Umbilical cord (tissue), 1 donor: ENCODE measurements at regions not wholly inside any gene's neighbourhood (a gene's known extent, or its start where the extent isn't known, plus 50 kb on each side); places are given as distances from the start of the nearest gene placed in this dataset.

Source experiments
- DNase-seq: peaks from one replicate; pipeline ENCODE4 v3.0.0-alpha.2; 2015; ENCODE audit warnings: low spot score

DNA sequence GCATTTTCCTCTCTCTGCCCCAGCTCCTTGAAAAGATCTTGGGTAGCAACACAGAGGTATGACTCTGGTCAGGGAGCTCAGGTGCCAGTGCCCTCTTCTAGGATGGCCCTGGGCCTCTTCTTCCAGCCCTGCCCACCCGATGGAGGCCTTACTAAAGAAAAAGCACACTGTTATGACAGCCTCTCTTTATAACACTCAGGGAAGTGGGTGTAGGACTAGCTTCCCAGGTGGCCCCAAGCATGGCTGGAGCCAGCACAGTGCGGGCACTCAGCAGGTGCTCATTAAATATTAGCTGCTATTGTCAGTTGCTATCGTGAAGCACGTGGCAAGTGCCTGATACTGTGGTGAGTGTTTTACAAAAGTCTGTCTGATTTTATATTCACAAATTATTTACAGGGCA is 127.2 kb upstream of the B3GAT1 start:
- DNase-seq = no peak

- no peak for DNase-seq
These were observed 126.7 kb upstream of the B3GAT1 start for GRCh38 chr11:134538742-134539141.

DNA sequence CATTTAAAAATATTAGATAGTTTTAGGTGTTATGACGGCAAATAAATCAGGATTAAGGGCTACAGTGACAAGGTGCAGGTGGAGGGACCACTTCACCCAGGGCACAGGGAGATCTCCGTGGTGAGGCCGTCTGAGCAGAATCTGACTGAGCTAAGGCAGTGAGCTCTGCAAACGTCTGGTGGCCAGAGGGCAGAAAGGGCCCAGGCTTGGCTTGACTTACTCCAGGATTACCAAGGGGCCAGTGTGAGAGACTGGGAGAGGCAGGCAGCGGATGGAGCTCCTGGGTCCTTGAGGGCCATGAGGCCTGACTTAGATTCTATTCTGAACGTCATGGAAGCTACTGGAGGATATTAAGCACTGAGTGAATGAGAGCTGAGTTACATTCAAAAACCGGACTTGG is 125.9 kb upstream of the B3GAT1 start:
- no peak for DNase-seq

DNA sequence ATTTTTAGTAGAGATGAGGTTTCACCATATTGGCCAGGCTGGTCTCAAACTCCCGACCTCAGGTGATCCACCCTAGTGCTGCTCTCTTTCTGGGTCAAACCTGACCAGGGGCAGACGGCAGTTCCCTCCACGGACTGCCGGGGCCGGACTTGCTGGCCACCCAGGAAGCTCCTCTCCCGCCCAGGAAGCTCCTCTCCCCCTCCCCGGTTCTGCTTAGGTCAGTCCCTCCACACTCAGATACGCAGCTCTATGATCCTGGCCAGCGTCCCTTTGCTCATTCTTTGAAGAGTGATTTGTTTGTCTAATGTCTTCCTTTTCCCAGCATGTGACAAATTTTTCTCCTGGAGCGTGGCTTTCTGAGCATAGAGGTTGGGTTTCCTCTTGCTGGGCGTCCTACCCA is 125.3 kb upstream of the B3GAT1 start:
- no peak for DNase-seq

GRCh38 chr11:134536677-134537076 is 124.6 kb upstream of the B3GAT1 start:
- no peak for DNase-seq

- no peak for DNase-seq
These were observed 124.2 kb upstream of the B3GAT1 start for GRCh38 chr11:134536219-134536618.

DNA sequence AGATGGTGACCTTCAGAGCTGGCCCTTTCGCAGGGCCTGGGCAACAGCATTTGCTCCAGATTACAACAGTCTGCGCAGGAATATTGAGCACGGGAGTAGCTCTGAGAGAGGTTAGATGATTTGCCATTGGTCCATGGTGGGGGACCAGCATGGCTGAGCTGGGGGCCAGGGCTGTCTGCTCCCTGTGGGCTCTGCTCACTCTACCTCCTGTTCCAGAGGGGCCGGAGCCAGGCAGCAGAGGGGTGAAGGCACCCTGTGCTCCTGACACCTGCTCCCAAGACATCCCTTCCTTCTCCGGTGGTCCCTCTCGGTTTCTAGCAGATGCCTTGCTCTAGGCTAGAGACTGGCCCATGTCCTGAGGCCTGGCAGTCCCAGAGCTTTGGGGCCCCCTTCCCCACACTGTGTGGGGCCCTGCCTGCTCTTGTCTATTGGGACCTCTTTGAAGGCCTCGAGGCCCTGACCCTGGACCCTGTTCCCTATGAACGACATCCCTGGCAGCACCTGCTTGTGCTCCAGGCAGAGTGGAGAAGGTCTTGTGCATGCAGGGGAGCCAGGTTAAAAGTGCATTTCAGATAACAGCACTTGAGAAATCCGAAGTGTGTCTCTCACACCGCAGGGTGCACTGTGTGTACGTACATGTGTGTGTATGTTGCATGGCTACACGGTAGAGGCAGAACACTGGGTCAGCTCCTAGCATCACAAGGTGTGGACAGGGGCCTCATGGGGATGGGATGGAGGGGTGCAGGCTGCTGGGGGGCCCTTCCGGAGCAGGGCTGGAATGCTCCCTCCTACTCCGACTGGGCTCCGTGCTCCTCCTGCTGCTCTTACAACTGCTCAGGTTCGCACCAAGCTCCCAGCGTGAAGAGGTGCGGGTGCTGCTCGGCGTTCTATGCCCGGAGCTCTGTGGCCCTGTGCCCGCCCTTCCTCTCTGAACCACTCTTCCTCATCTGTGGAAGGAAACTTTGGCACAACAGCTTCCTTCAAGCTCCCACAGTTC is 123.3 kb upstream of the B3GAT1 start:
- no peak for DNase-seq

- DNase-seq = no peak
These were observed 121.5 kb upstream of the B3GAT1 start for GRCh38 chr11:134533511-134533910.

DNA sequence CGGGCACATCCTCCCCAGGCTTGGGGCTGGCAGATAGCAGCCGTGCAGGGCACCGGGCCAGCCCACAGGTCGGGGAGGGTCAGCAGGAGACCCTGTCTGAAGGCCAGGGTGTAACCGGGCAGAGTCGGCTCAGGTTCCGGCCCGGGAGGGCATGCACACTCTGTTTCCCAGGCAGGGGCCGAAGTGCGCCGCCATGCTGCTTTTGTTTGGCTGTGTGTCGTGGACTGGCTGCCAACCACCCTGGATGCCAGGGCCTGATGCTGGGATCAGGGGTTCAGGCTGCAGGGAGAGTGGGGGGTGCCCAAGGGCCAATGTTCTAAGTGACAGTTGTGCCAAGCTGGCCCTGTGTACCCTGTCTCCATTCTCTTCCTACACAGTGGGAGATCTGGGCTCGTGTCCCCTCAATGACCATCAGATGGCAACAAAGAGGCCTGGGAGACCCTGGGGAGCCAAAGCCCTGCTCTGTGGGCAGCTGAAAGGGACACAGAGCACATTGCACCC is 120.9 kb upstream of the B3GAT1 start:
- DNase-seq = no peak

DNA sequence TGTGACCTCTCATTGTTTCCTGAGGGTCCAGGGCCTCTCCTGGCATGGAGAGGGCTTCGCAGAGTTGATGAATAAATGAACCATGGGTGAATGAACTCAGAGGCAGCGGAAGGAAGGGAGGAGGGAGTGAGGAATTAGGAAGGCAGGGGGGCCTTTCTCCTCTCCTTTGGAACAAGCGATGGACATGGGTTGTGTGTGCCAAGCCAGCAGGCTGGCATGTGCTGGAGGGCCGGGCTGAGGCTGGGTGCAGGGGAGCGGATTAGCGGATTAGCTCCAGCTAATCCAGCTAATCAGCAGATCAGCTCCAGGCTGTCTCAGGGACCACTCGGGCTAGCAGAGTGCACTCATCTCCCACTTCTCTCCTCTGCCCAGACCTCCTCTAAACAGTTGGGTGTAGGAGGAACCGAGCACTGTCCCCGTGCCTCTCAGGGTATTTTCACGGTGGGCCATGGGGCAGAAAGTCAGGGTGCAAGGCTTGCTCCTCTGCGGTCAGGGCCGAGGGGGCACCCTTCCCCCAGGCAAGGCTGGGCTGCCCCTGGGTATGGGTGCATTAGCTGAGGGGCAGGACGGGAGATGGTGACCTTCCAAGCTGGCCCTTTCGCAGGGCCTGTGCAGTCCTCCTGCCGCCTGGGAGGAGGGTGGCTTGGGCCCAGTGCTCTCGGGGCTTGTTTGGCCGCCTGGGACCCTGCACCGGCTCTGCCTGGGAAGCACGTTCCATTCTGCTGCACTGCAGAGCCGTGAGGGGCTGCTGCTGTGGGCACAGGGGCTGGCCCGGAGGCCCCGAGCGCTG is 120.3 kb upstream of the B3GAT1 start:
- DNase-seq = no peak

DNA sequence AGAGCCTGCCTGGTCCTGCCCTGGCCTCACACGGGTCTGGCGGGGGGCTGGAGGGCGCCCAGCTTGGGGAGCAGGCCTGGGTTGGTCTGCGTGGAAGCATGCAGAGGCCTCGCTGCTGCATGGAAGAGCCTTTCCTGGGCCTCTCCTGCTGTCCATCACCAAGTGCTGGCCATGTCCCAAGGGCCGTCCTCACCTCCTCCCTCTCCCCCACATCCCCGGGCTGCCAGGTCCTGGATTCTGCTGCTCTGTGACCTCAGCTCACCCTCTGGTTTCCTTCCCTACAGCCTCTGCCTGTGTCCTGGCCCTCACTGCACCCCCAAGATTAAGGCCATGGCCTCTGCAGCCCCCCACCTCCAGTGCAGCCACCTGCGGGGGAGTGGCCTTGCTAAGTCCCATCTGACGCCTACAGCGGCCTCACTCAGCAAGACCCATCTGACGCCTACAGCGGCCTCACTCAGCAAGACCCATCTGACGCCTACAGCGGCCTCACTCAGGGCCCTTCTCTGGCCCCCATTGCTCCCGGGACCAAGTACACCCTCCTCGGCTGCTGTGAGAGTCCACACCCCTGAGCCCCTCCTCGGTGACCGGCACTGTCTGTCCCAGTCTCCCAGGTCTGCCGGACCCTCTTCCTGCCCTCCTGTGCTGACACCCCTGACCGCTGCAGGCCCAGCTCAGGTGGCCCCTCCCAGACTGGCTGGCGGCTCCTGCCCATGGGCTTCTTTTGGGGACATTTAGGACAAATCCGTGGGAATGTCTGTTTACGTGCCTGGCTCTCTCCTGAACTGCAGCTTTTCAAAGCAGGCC is 119.5 kb upstream of the B3GAT1 start:
- DNase-seq = peak; percentile 64

DNA sequence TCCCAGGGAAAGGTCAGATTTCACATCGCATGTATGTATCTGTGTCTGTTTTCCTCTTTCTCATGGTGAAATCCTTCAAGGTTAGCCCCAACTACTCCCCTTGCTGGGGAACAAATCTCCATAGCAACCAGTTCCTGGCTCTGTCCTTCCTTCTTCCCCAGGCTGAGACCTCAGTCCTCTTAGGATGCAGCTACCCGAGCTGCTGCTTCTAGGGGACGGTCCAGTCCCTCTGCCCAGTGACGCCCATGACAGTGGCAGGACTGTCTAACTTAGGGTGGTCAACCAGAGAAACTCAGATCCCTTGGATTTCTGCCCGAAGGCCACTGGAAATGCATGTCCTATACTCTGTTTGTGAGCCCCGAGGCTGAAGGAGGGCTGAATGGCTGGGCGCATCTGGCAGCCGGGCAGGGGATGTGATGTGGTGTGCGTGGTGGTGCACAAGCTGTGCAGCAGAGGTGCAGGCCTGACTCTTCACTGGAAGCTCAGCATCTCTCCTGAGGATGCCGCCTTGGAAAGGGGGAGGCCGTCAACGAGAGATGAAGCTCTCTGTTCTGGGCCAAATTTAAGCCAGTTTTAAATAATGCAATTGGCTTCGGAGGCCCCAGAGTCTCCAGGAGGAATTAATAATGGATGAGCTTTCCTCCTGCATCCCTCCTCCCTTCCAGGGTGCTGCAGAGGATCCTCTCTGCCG is 118.7 kb upstream of the B3GAT1 start:
- no peak for DNase-seq

GRCh38 chr11:134529212-134530096 is 117.4 kb upstream of the B3GAT1 start:
- DNase-seq = no peak

GRCh38 chr11:134528453-134528852 is 116.4 kb upstream of the B3GAT1 start:
- no peak for DNase-seq

GRCh38 chr11:134527382-134528243 is 115.6 kb upstream of the B3GAT1 start:
- DNase-seq = no peak

- no peak for DNase-seq
These were observed 113.1 kb upstream of the B3GAT1 start for GRCh38 chr11:134524896-134525845.

GRCh38 chr11:134524201-134524600 is 112.2 kb upstream of the B3GAT1 start:
- DNase-seq = no peak
